ENCODE measurements at regions not wholly inside any gene's neighbourhood (a gene's known extent, or its start where the extent isn't known, plus 50 kb on each side); places are given as distances from the start of the nearest gene placed in this dataset.

GRCh38 chr2:23050388-23050787 lies 334.6 kb upstream of the KLHL29 start:
- Histone ChIP-seq H3K9me3 (ENCODE audit: low read length) (no peaks in the 10 kb centered on the region), H2AFZ (ENCODE audit: low read length) (no peak overlapping the region), H3K36me3 (replicated peaks in 1 of 2; ENCODE audit: control insufficient read depth in 1 of 2, insufficient read depth in 2 of 2, low read length in 2 of 2) (no peaks in the 10 kb centered on the region), H3K27me3 (ENCODE audit: control insufficient read depth in 1 of 2, insufficient read depth in 2 of 2, low read length in 2 of 2) (no peaks in the 10 kb centered on the region), H3K4me1 (ENCODE audit: insufficient read depth, low read length) (no peaks in the 10 kb centered on the region), H3K79me2 (ENCODE audit: insufficient read depth, low read length) (no peaks in the 10 kb centered on the region), H3K27ac (ENCODE audit: extremely low read length, insufficient read depth, low read length) (no peak overlapping the region), H3K4me3 (replicated peaks in 1 of 3; ENCODE audit: insufficient read depth in 1 of 3, low read depth in 2 of 3, low read length in 3 of 3) (no peak overlapping the region), H4K20me1 (ENCODE audit: insufficient read depth, low read length) (no peaks in the 10 kb centered on the region), H3K9ac (ENCODE audit: insufficient read depth, low read depth, low read length) (no peak overlapping the region), H3K4me2 (ENCODE audit: low read depth, low read length) (no peak overlapping the region)
- no peak for DNase-seq (ENCODE audit: low spot score)
- TF ChIP-seq ZNF7 (CRISPR knock-in tag; IDR thresholded peaks at IDR 0.05) (no peak), HNF1B (CRISPR knock-in tag; IDR thresholded peaks at IDR 0.05) (no peak), ZMAT3 (CRISPR knock-in tag; conservative IDR thresholded peaks at IDR 0.05) (no peak), ZFP82 (CRISPR knock-in tag; IDR thresholded peaks at IDR 0.05; ENCODE audit: borderline replicate concordance) (no peak), KDM2A (CRISPR knock-in tag; IDR thresholded peaks at IDR 0.05; ENCODE audit: borderline replicate concordance, low read depth) (no peak), AGO1 (IDR thresholded peaks at IDR 0.05; ENCODE audit: low read depth, low read length, poor library complexity, severe bottlenecking) (no peak), HMG20A (CRISPR knock-in tag; IDR thresholded peaks at IDR 0.05; ENCODE audit: borderline replicate concordance) (no peak), ZNF3 (CRISPR knock-in tag; IDR thresholded peaks at IDR 0.05) (no peak), CBX5 (CRISPR knock-in tag; IDR thresholded peaks at IDR 0.05; ENCODE audit: borderline replicate concordance) (no peak), TOE1 (CRISPR knock-in tag; IDR thresholded peaks at IDR 0.05) (no peak), ARNT (IDR thresholded peaks at IDR 0.05) (no peak), ZNF136 (CRISPR knock-in tag; IDR thresholded peaks at IDR 0.05; ENCODE audit: low read depth) (no peak), ZBTB33 (CRISPR knock-in tag; IDR thresholded peaks at IDR 0.05) (no peak)
- ChIA-PET CTCF (ENCODE audit: low intra/inter-chr PET ratio, low total read pairs) (no interaction called here), POLR2A (no interaction called here)
- 16% methylated on average over 2 of the region's 2 CpGs for WGBS (ENCODE audit: low lambda C conversion rate)
- intact Hi-C loops (cut with micrococcal nuclease; ENCODE audit: unreplicated experiment) (no loop called here), in situ Hi-C loops (cut with HindIII; ENCODE audit: extremely low pct_ligation_motif_present, low pct_unique_long_range_greater_than_20kb) (no loop called here)
- FAIRE-seq, result no peak
- ATAC-seq, result no peak
- no TSS peak for BruUV-seq (replicated peaks)

Data from HepG2 (cell line).